ENCODE measurements at regions not wholly inside any gene's neighbourhood (a gene's known extent, or its start where the extent isn't known, plus 50 kb on each side); places are given as distances from the start of the nearest gene placed in this dataset.

GRCh38 chr16:62913333-62913732 is 877.1 kb upstream of the CDH8 start:
- DNase-seq = no peak

GRCh38 chr16:62909597-62909996 is 873.4 kb upstream of the CDH8 start:
- no peak for DNase-seq

- DNase-seq = no peak
Measured at GRCh38 chr16:62907562-62907961, 871.3 kb upstream of the CDH8 start.

- no peak for DNase-seq
Measured at GRCh38 chr16:62903961-62904502, 867.8 kb upstream of the CDH8 start.

- DNase-seq = no peak
Measured at GRCh38 chr16:62899737-62900136, 863.5 kb upstream of the CDH8 start.

- no peak for DNase-seq
Measured at GRCh38 chr16:62889097-62889496, 852.9 kb upstream of the CDH8 start.

GRCh38 chr16:62883509-62883908 is 847.3 kb upstream of the CDH8 start:
- no peak for DNase-seq

- no peak for DNase-seq
Measured at GRCh38 chr16:62882552-62883221, 846.4 kb upstream of the CDH8 start.

- no peak for DNase-seq
Measured at GRCh38 chr16:62876133-62876532, 839.9 kb upstream of the CDH8 start.

GRCh38 chr16:62872339-62872738 is 836.1 kb upstream of the CDH8 start:
- DNase-seq = no peak

GRCh38 chr16:62870554-62870953 is 834.3 kb upstream of the CDH8 start:
- no peak for DNase-seq

GRCh38 chr16:62869837-62870236 is 833.6 kb upstream of the CDH8 start:
- no peak for DNase-seq

GRCh38 chr16:62863139-62863538 is 826.9 kb upstream of the CDH8 start:
- no peak for DNase-seq

- no peak for DNase-seq
Measured at GRCh38 chr16:62853887-62854286, 817.6 kb upstream of the CDH8 start.

GRCh38 chr16:62846399-62847057 is 810.3 kb upstream of the CDH8 start:
- DNase-seq = no peak

- DNase-seq = no peak
Measured at GRCh38 chr16:62832214-62832613, 796.0 kb upstream of the CDH8 start.

- DNase-seq = no peak
Measured at GRCh38 chr16:62831235-62831850, 795.1 kb upstream of the CDH8 start.

GRCh38 chr16:62829607-62830006 is 793.4 kb upstream of the CDH8 start:
- no peak for DNase-seq

- no peak for DNase-seq
Measured at GRCh38 chr16:62829084-62829483, 792.8 kb upstream of the CDH8 start.

- no peak for DNase-seq
Measured at GRCh38 chr16:62821824-62822223, 785.6 kb upstream of the CDH8 start.

GRCh38 chr16:62816971-62817519 is 780.8 kb upstream of the CDH8 start:
- no peak for DNase-seq

- DNase-seq = no peak
Measured at GRCh38 chr16:62814891-62815290, 778.7 kb upstream of the CDH8 start.

- DNase-seq = no peak
Measured at GRCh38 chr16:62805221-62805857, 769.1 kb upstream of the CDH8 start.
